RWPE1 (cell line): ENCODE measurements at regions not wholly inside any gene's neighbourhood (a gene's known extent, or its start where the extent isn't known, plus 50 kb on each side); places are given as distances from the start of the nearest gene placed in this dataset.
A peak's percentile ranks its signal among the peaks of the same experiment; 100 is the strongest.
"Not testable (repeated sequence)": the region's sequence is repeated elsewhere in the genome, so short reads cannot be mapped to it uniquely, and the experiment has no call there.

Experiments
- CTCF ChIA-PET: fragments of 350-600 bp; sonication (Branson Sonifier 250); formaldehyde crosslinking; extraction: SDS; loops from one replicate; lab custom pipeline; 2021; lab: Yijun Ruan, JAX
- POLR2A ChIA-PET: fragments of 400-600 bp; formaldehyde crosslinking; extraction: SDS; loops from one replicate; lab custom pipeline; 2020; ENCODE audit warnings: antibody characterized with exemption; ENCODE audit not compliant: low non-redundant PET; lab: Yijun Ruan, JAX
- DNase-seq: peaks from one replicate; pipeline ENCODE4 v3.0.0; 2012; ENCODE audit warnings: low spot score
- H3K27ac ChIP-seq: fragments of 450-650 bp; 2 replicates; pipeline ENCODE4 v1.5.1; 2017
- CTCF ChIP-seq: fragments of 450-650 bp; conservative IDR thresholded peaks from 2 replicates; pipeline ENCODE4 v1.5.1; 2017; ENCODE audit warnings: low read depth, mild to moderate bottlenecking

- no peak for TF ChIP-seq CTCF
- DNase-seq, result no peak
- ChIA-PET POLR2A (no interaction called here), CTCF (no interaction called here)
- H3K27ac ChIP-seq, result no peak overlapping the region
Measured at GRCh38 chr2:131657895-131658768, 130.4 kb downstream of the CCDC74A start.

DNA sequence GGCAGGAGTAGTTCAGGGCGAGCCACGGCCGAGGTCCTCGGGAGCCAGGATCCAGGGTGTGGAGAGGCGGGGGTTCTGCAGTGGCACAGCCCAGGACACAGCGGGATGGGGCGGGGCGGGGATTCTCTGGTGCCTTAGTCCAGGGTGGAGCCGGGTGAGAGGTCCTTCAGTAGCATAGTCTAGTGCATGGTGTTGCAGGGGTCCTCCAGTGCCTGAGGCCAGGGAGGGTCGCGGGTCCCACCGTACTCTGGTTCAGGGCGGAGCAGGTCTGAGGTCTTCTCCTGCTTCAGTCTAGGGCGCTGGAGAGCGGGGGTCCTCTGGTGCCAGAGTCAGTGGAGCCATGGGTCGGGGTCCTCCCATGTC, 131.1 kb downstream of the CCDC74A start:
- POLR2A ChIA-PET, result no interaction called here
- CTCF ChIA-PET, result no interaction called here

GRCh38 chr2:131659168-131659572, 131.5 kb downstream of the CCDC74A start:
- POLR2A ChIA-PET, result no interaction called here
- no peak overlapping the region for H3K27ac ChIP-seq
- TF ChIP-seq CTCF, result no peak
- CTCF ChIA-PET, result no interaction called here
- DNase-seq, result no peak

More for the DNA sequence above, 131.1 kb downstream of the CCDC74A start:
- no peak for TF ChIP-seq CTCF
- DNase-seq, result no peak
- H3K27ac ChIP-seq, result no peak overlapping the region

DNA sequence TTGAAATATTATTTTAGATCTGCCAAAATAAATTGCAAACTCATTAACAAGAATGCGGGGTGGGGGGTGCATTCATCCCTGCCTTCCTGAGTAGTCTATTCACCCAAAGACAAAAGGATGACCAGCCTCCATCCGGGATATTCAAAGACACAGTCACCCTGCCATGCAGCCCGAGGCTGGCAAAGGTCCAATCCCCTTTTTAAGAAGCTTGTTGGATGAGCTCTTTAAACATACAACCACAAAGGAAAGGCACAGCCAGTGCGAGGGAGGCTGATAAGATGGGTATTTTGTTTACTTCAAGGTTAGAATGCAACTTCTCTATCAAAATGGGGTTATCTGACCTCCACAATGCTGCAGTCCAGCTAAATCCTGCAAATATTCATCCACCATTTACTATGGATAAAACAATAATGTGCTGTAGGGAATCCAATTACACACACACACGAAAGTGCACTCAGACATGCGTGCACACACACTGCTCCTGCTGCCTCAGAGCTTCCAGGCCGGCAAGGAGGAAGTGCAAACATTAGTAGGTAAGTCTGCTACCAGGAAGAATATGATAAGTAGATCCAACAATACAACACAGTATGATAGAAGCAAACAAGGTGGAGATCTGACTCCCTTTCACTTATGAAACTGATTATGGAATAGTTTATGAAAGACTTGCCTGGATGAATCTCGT, 133.6 kb downstream of the CCDC74A start:
- DNase-seq, POLR2A ChIA-PET, H3K27ac ChIP-seq, CTCF ChIA-PET: not testable (repeated sequence)

DNA sequence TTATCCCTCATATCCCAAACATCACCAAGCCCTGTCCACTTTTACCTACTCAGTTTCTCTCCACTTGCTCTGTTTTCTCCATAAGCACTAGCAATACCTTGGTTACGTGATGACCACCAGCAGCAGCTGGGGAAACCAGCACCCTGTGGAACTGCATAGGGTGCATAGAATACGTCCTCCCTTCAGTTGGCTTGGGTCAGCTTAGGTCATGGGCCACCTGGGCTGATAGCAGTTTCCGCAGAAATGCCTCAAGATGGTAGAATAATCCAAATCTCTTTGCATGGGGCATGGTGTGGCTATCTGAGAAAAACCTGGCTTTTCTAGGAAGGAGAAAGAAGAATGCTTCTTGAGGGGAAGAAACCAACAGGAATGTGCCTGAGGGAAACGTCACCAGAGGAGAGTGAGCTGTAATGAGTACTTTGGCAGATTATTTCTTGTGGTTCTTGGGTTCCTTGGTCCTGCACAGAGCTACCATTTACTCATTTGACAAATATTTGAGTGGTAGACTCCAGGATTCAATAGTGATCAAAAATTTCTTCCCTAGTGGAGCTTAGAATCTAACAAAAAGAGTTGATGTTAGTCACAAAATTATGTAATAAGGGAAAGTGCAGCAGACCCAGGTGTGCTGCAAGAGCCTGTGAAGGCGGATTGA, 134.3 kb downstream of the CCDC74A start:
- DNase-seq, CTCF ChIA-PET, H3K27ac ChIP-seq: not testable (repeated sequence)
- POLR2A ChIA-PET, result interaction anchor here (0.5 kb wide), 1 partner anchor 27 kb away, joined by 3 read pairs; no protein-coding TSS in a partner anchor

GRCh38 chr2:131663501-131663900, 135.8 kb downstream of the CCDC74A start:
- CTCF ChIA-PET, DNase-seq, POLR2A ChIA-PET, H3K27ac ChIP-seq: not testable (repeated sequence)

- POLR2A ChIA-PET, H3K27ac ChIP-seq, DNase-seq, CTCF ChIA-PET: not testable (repeated sequence)
Measured at GRCh38 chr2:131665716-131666115, 138.0 kb downstream of the CCDC74A start.

- CTCF ChIA-PET, POLR2A ChIA-PET: not testable (repeated sequence)
- DNase-seq, result peak; percentile 65
- H3K27ac ChIP-seq, result peak overlapping the region; percentile 97
Measured at GRCh38 chr2:131668794-131669540, 141.3 kb downstream of the CCDC74A start.

GRCh38 chr2:131671841-131672470, 144.3 kb downstream of the CCDC74A start:
- peak overlapping the region; percentile 76 for H3K27ac ChIP-seq
- DNase-seq, POLR2A ChIA-PET: not testable (repeated sequence)
- CTCF ChIA-PET, result interaction anchor here (0.6 to 2.5 kb wide), 8 partner anchors 10 to 518 kb away, joined by 3 to 11 read pairs (median 4); partner anchors contain the start of gene MZT2A
